Naive B cell (primary cell): ENCODE measurements at regions not wholly inside any gene's neighbourhood (a gene's known extent, or its start where the extent isn't known, plus 50 kb on each side); places are given as distances from the start of the nearest gene placed in this dataset.
"Not testable (repeated sequence)": the region's sequence is repeated elsewhere in the genome, so short reads cannot be mapped to it uniquely, and the experiment has no call there.

Experiments
- ATAC-seq, 2 donors: fragments of 150-1000 bp; cut with Tn5 transposase; 2 replicates each; pipeline ENCODE4 v1.10.0; 2021; ENCODE audit warnings: low read depth in 2 of 2, mild to moderate bottlenecking in 2 of 2, moderate library complexity in 2 of 2
- DNase-seq: peaks from one replicate; pipeline ENCODE4 v3.0.0; 2022
- H3K27ac Mint-ChIP-seq, 6 donors: one replicate each; pipeline ENCODE4 v1.8.0; 2020 to 2022; ENCODE audit warnings: mild to moderate bottlenecking in 6 of 6, mixed read lengths in 6 of 6, moderate library complexity in 5 of 6, inconsistent platforms in 2 of 6
- H3K27me3 Mint-ChIP-seq, 3 donors: one replicate each; pipeline ENCODE4 v1.8.0; 2021 to 2022; ENCODE audit warnings: mixed read lengths in 3 of 3, mild to moderate bottlenecking in 1 of 3
- H3K36me3 Mint-ChIP-seq, 2 donors: one replicate each; pipeline ENCODE4 v1.8.0; 2020 to 2022; ENCODE audit warnings: mixed read lengths in 2 of 2, inconsistent platforms in 1 of 2, mild to moderate bottlenecking in 1 of 2
- H3K4me1 Mint-ChIP-seq, 3 donors: one replicate each; pipeline ENCODE4 v1.8.0; 2020 to 2022; ENCODE audit warnings: mixed read lengths in 3 of 3, inconsistent platforms in 1 of 3, mild to moderate bottlenecking in 1 of 3, moderate library complexity in 1 of 3
- H3K4me3 Mint-ChIP-seq, 8 donors: one replicate each; pipeline ENCODE4 v1.8.0; 2020 to 2022; ENCODE audit warnings: mild to moderate bottlenecking in 8 of 8, mixed read lengths in 8 of 8, moderate library complexity in 8 of 8, inconsistent platforms in 2 of 8
- H3K9me3 Mint-ChIP-seq, 7 donors: one replicate each; pipeline ENCODE4 v1.8.0; 2020 to 2022; ENCODE audit warnings: mixed read lengths in 7 of 7, mild to moderate bottlenecking in 5 of 7, inconsistent platforms in 2 of 7, moderate library complexity in 1 of 7

GRCh38 chr18:22570492-22570891, 152.8 kb upstream of the CTAGE1 start:
- Mint-ChIP-seq H3K27me3 (peaks cover 0 to 12% (median 7%) of the 10 kb centered on the region in 3 donors), H3K27ac (no peak overlapping the region), H3K4me1 (no peaks in the 10 kb centered on the region), H3K4me3 (no peak overlapping the region), H3K36me3 (no peaks in the 10 kb centered on the region), H3K9me3 (peaks cover 0 to 5% (median 0%) of the 10 kb centered on the region in 7 donors)
- DNase-seq (no peak), ATAC-seq (no peak)

GRCh38 chr18:22572341-22572740, 154.6 kb upstream of the CTAGE1 start:
- peaks cover 0 to 4% (median 0%) of the 10 kb centered on the region in 3 donors for H3K27me3 Mint-ChIP-seq
- DNase-seq (no peak), ATAC-seq (no peak)
- H3K4me1 Mint-ChIP-seq = no peaks in the 10 kb centered on the region
- H3K27ac Mint-ChIP-seq = no peak overlapping the region
- H3K4me3 Mint-ChIP-seq = no peak overlapping the region
- H3K36me3 Mint-ChIP-seq = no peaks in the 10 kb centered on the region
- H3K9me3 Mint-ChIP-seq = peaks cover 0 to 5% (median 0%) of the 10 kb centered on the region in 7 donors

GRCh38 chr18:22579271-22579670, 161.6 kb upstream of the CTAGE1 start:
- H3K27me3 Mint-ChIP-seq = peaks cover 4 to 10% (median 8%) of the 10 kb centered on the region in 3 donors
- peaks cover 0 to 10% (median 3%) of the 10 kb centered on the region in 7 donors for H3K9me3 Mint-ChIP-seq
- H3K4me1 Mint-ChIP-seq = no peaks in the 10 kb centered on the region
- no peak overlapping the region for H3K27ac Mint-ChIP-seq
- no peak overlapping the region for H3K4me3 Mint-ChIP-seq
- H3K36me3 Mint-ChIP-seq = no peaks in the 10 kb centered on the region
- DNase-seq (no peak), ATAC-seq (no peak)

GRCh38 chr18:22585333-22585732, 167.6 kb upstream of the CTAGE1 start:
- Mint-ChIP-seq H3K4me1 (no peaks in the 10 kb centered on the region), H3K36me3 (peaks cover 0 to 2% of the 10 kb centered on the region in 2 donors), H3K9me3 (peaks cover 0 to 16% (median 8%) of the 10 kb centered on the region in 7 donors), H3K27me3 (peaks cover 0 to 4% (median 0%) of the 10 kb centered on the region in 3 donors), H3K27ac (no peak overlapping the region), H3K4me3 (no peak overlapping the region)
- no peak for DNase-seq
- no peak for ATAC-seq

- ATAC-seq (no peak), DNase-seq (no peak)
- H3K4me3 Mint-ChIP-seq = no peak overlapping the region
- H3K27me3 Mint-ChIP-seq = peaks cover 0 to 9% (median 0%) of the 10 kb centered on the region in 3 donors
- no peaks in the 10 kb centered on the region for H3K4me1 Mint-ChIP-seq
- no peak overlapping the region for H3K27ac Mint-ChIP-seq
- peaks cover 0 to 6% of the 10 kb centered on the region in 2 donors for H3K36me3 Mint-ChIP-seq
- peaks cover 0 to 20% (median 8%) of the 10 kb centered on the region in 7 donors for H3K9me3 Mint-ChIP-seq
Measured at GRCh38 chr18:22585821-22586220, 168.1 kb upstream of the CTAGE1 start.

GRCh38 chr18:22591222-22591621, 173.5 kb upstream of the CTAGE1 start:
- H3K27ac Mint-ChIP-seq = no peak overlapping the region
- peaks cover 0 to 6% of the 10 kb centered on the region in 2 donors for H3K36me3 Mint-ChIP-seq
- no peak overlapping the region for H3K4me3 Mint-ChIP-seq
- H3K27me3 Mint-ChIP-seq = peaks cover 0 to 19% (median 0%) of the 10 kb centered on the region in 3 donors
- ATAC-seq (no peak), DNase-seq (no peak)
- peaks cover 2 to 20% (median 10%) of the 10 kb centered on the region in 7 donors for H3K9me3 Mint-ChIP-seq
- H3K4me1 Mint-ChIP-seq = no peaks in the 10 kb centered on the region

- DNase-seq (no peak), ATAC-seq (no peak)
- no peak overlapping the region for H3K4me3 Mint-ChIP-seq
- H3K27me3 Mint-ChIP-seq = peaks cover 0 to 20% (median 4%) of the 10 kb centered on the region in 3 donors
- H3K36me3 Mint-ChIP-seq = peaks cover 0 to 6% of the 10 kb centered on the region in 2 donors
- H3K27ac Mint-ChIP-seq = no peak overlapping the region
- peaks cover 2 to 13% (median 8%) of the 10 kb centered on the region in 7 donors for H3K9me3 Mint-ChIP-seq
- no peaks in the 10 kb centered on the region for H3K4me1 Mint-ChIP-seq
Measured at GRCh38 chr18:22594155-22594690, 176.5 kb upstream of the CTAGE1 start.

GRCh38 chr18:22601481-22601880, 183.8 kb upstream of the CTAGE1 start:
- H3K4me3 Mint-ChIP-seq = no peak overlapping the region
- peaks cover 0 to 16% (median 3%) of the 10 kb centered on the region in 7 donors for H3K9me3 Mint-ChIP-seq
- ATAC-seq (no peak), DNase-seq (no peak)
- no peaks in the 10 kb centered on the region for H3K36me3 Mint-ChIP-seq
- peaks cover 0 to 15% (median 6%) of the 10 kb centered on the region in 3 donors for H3K27me3 Mint-ChIP-seq
- no peaks in the 10 kb centered on the region for H3K4me1 Mint-ChIP-seq
- no peak overlapping the region for H3K27ac Mint-ChIP-seq

GRCh38 chr18:22602456-22602855, 184.7 kb upstream of the CTAGE1 start:
- DNase-seq, ATAC-seq, H3K36me3 Mint-ChIP-seq, H3K27ac Mint-ChIP-seq, H3K4me3 Mint-ChIP-seq, H3K4me1 Mint-ChIP-seq: not testable (repeated sequence)
- Mint-ChIP-seq H3K27me3 (peaks cover 0 to 15% (median 6%) of the 10 kb centered on the region in 3 donors), H3K9me3 (peaks cover 0 to 16% (median 3%) of the 10 kb centered on the region in 7 donors)

GRCh38 chr18:22603902-22604301, 186.2 kb upstream of the CTAGE1 start:
- DNase-seq = no peak
- Mint-ChIP-seq H3K27me3 (peaks cover 0 to 14% (median 12%) of the 10 kb centered on the region in 3 donors), H3K4me1 (no peaks in the 10 kb centered on the region), H3K27ac (no peak overlapping the region), H3K9me3 (peaks cover 0 to 16% (median 3%) of the 10 kb centered on the region in 7 donors), H3K4me3 (no peak overlapping the region), H3K36me3 (no peaks in the 10 kb centered on the region)
- no peak for ATAC-seq

- Mint-ChIP-seq H3K4me1 (no peaks in the 10 kb centered on the region), H3K27me3 (peaks cover 0 to 12% (median 8%) of the 10 kb centered on the region in 3 donors), H3K36me3 (no peaks in the 10 kb centered on the region), H3K4me3 (no peak overlapping the region), H3K27ac (no peak overlapping the region), H3K9me3 (peaks cover 0 to 11% (median 0%) of the 10 kb centered on the region in 7 donors)
- no peak for DNase-seq
- ATAC-seq = no peak
Measured at GRCh38 chr18:22604390-22604985, 186.8 kb upstream of the CTAGE1 start.

GRCh38 chr18:22604986-22605421, 187.3 kb upstream of the CTAGE1 start:
- Mint-ChIP-seq H3K27me3 (peaks cover 0 to 12% (median 7%) of the 10 kb centered on the region in 3 donors), H3K9me3 (peaks cover 0 to 10% (median 0%) of the 10 kb centered on the region in 7 donors), H3K36me3 (no peaks in the 10 kb centered on the region), H3K27ac (no peak overlapping the region), H3K4me1 (no peaks in the 10 kb centered on the region), H3K4me3 (no peak overlapping the region)
- no peak for DNase-seq
- ATAC-seq = no peak

GRCh38 chr18:22605736-22606135, 188.0 kb upstream of the CTAGE1 start:
- Mint-ChIP-seq H3K4me1 (no peaks in the 10 kb centered on the region), H3K27me3 (peaks cover 0 to 12% (median 3%) of the 10 kb centered on the region in 3 donors), H3K4me3 (no peak overlapping the region), H3K27ac (no peak overlapping the region), H3K9me3 (peaks cover 0 to 9% (median 0%) of the 10 kb centered on the region in 7 donors), H3K36me3 (no peaks in the 10 kb centered on the region)
- no peak for DNase-seq
- ATAC-seq = no peak
